ENCODE measurements at regions not wholly inside any gene's neighbourhood (a gene's known extent, or its start where the extent isn't known, plus 50 kb on each side); places are given as distances from the start of the nearest gene placed in this dataset.

GRCh38 chr9:99634186-99634585, 187.5 kb upstream of the NR4A3 start:
- TF ChIP-seq CTCF (IDR thresholded peaks at IDR 0.05; ENCODE audit: low read length) (no peak), EZH2 (IDR thresholded peaks at IDR 0.05; ENCODE audit: borderline replicate concordance, low read length) (no peak)
